ENCODE measurements at regions not wholly inside any gene's neighbourhood (a gene's known extent, or its start where the extent isn't known, plus 50 kb on each side); places are given as distances from the start of the nearest gene placed in this dataset.

DNA sequence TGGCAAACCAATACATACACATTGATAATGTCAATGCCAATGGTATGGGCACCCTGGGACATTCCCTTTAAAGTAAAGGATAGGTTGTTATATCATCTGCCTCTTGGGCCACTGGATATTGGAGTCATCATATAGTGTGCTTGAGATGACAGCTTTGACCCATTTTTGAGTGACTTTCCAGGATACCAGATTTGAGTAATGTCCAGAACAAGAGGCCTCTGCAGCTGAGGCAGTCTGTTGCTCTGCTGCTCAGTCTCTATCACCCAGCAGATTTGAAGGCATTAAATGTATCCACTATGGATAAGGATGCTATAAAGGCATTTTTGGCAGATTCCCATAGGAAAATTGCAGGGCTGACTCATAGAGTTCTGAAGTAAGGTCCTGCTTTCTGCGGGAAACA is 525.6 kb upstream of the SEMA6A start:
- H3K9ac ChIP-seq (ENCODE audit: control insufficient read depth, extremely low read depth, insufficient read depth, low read length), result no peak overlapping the region
- H3K27me3 ChIP-seq (ENCODE audit: control insufficient read depth, extremely low read depth, insufficient read depth, low read length), result no peaks in the 10 kb centered on the region
- no peaks in the 10 kb centered on the region for H3K36me3 ChIP-seq (ENCODE audit: control insufficient read depth in 2 of 2, extremely low read depth in 1 of 2, insufficient read depth in 2 of 2, low read length in 2 of 2)
- no peaks in the 10 kb centered on the region for H3K79me2 ChIP-seq (ENCODE audit: control insufficient read depth, insufficient read depth, low read length)
- no peak overlapping the region for H3K4me3 ChIP-seq (ENCODE audit: control insufficient read depth in 2 of 3, extremely low read depth in 1 of 3, insufficient read depth in 2 of 3, low read depth in 1 of 3, low read length in 3 of 3)
- FAIRE-seq, result no peak
- no peak overlapping the region for H3K4me2 ChIP-seq (ENCODE audit: control insufficient read depth, extremely low read depth, insufficient read depth, low read depth, low read length)
- DNase-seq (ENCODE audit: low read depth, low spot score), result no peak
- no peaks in the 10 kb centered on the region for H3K9me1 ChIP-seq (ENCODE audit: control insufficient read depth, extremely low read depth, insufficient read depth, low read length)
- dilution Hi-C loops (cut with MboI; ENCODE audit: extremely low pct_ligation_motif_present, low sequenced_read_pairs), result no loop called here
- H3K9me3 ChIP-seq (ENCODE audit: control insufficient read depth, low read depth, low read length), result no peaks in the 10 kb centered on the region
- H2AFZ ChIP-seq (ENCODE audit: control insufficient read depth, low read length), result no peak overlapping the region
- no peaks in the 10 kb centered on the region for H3K4me1 ChIP-seq (ENCODE audit: control insufficient read depth, extremely low read depth, insufficient read depth, low read length)
- TF ChIP-seq, protein P1, sequence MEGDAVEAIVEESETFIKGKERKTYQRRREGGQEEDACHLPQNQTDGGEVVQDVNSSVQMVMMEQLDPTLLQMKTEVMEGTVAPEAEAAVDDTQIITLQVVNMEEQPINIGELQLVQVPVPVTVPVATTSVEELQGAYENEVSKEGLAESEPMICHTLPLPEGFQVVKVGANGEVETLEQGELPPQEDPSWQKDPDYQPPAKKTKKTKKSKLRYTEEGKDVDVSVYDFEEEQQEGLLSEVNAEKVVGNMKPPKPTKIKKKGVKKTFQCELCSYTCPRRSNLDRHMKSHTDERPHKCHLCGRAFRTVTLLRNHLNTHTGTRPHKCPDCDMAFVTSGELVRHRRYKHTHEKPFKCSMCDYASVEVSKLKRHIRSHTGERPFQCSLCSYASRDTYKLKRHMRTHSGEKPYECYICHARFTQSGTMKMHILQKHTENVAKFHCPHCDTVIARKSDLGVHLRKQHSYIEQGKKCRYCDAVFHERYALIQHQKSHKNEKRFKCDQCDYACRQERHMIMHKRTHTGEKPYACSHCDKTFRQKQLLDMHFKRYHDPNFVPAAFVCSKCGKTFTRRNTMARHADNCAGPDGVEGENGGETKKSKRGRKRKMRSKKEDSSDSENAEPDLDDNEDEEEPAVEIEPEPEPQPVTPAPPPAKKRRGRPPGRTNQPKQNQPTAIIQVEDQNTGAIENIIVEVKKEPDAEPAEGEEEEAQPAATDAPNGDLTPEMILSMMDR (optimal IDR thresholded peaks at IDR 0.05 in 1 of 3, IDR thresholded peaks at IDR 0.05 in 1 of 3, conservative IDR thresholded peaks at IDR 0.05 in 1 of 3; ENCODE audit: extremely low read depth in 1 of 3, insufficient read depth in 2 of 3, low read length in 3 of 3), result no peak
- no peak for TF ChIP-seq EZH2 (IDR thresholded peaks at IDR 0.05; ENCODE audit: low read length)
- H3K27ac ChIP-seq (ENCODE audit: control insufficient read depth, insufficient read depth, low read length), result no peak overlapping the region
- no peaks in the 10 kb centered on the region for H4K20me1 ChIP-seq (ENCODE audit: control insufficient read depth, extremely low read depth, insufficient read depth, low read length)

DNA sequence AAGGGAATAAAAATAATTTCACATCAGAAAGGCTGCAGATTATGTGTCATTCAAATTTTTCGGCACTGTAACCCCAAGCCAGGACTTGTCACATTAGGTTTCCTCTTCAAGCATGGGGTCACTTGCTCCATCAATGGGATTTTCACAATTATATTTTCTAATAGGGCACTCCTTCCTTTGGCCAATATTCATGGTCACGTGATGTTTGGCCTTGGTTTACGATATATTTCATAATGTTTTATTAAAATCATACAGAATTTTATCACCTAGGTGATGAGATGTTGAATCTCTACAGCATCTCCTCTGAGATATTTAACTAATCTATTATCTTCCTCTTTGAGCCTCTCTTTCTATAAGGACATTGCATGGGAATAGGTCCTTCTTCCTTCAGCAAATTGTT is 523.5 kb upstream of the SEMA6A start:
- Histone ChIP-seq H3K4me1 (ENCODE audit: control insufficient read depth, extremely low read depth, insufficient read depth, low read length) (no peaks in the 10 kb centered on the region), H2AFZ (ENCODE audit: control insufficient read depth, low read length) (no peak overlapping the region), H4K20me1 (ENCODE audit: control insufficient read depth, extremely low read depth, insufficient read depth, low read length) (no peaks in the 10 kb centered on the region), H3K9me3 (ENCODE audit: control insufficient read depth, low read depth, low read length) (no peaks in the 10 kb centered on the region), H3K27ac (ENCODE audit: control insufficient read depth, insufficient read depth, low read length) (no peak overlapping the region), H3K79me2 (ENCODE audit: control insufficient read depth, insufficient read depth, low read length) (no peaks in the 10 kb centered on the region), H3K27me3 (ENCODE audit: control insufficient read depth, extremely low read depth, insufficient read depth, low read length) (no peaks in the 10 kb centered on the region), H3K9ac (ENCODE audit: control insufficient read depth, extremely low read depth, insufficient read depth, low read length) (no peak overlapping the region), H3K4me3 (ENCODE audit: control insufficient read depth in 2 of 3, extremely low read depth in 1 of 3, insufficient read depth in 2 of 3, low read depth in 1 of 3, low read length in 3 of 3) (no peak overlapping the region), H3K9me1 (ENCODE audit: control insufficient read depth, extremely low read depth, insufficient read depth, low read length) (no peaks in the 10 kb centered on the region), H3K36me3 (ENCODE audit: control insufficient read depth in 2 of 2, extremely low read depth in 1 of 2, insufficient read depth in 2 of 2, low read length in 2 of 2) (no peaks in the 10 kb centered on the region), H3K4me2 (ENCODE audit: control insufficient read depth, extremely low read depth, insufficient read depth, low read depth, low read length) (no peak overlapping the region)
- no peak for TF ChIP-seq EZH2 (IDR thresholded peaks at IDR 0.05; ENCODE audit: low read length)
- TF ChIP-seq, protein P1 (optimal IDR thresholded peaks at IDR 0.05 in 1 of 3, IDR thresholded peaks at IDR 0.05 in 1 of 3, conservative IDR thresholded peaks at IDR 0.05 in 1 of 3; ENCODE audit: extremely low read depth in 1 of 3, insufficient read depth in 2 of 3, low read length in 3 of 3), result no peak
- DNase-seq (ENCODE audit: low read depth, low spot score) (no peak), FAIRE-seq (no peak)
- dilution Hi-C loops (cut with MboI; ENCODE audit: extremely low pct_ligation_motif_present, low sequenced_read_pairs), result no loop called here

Data from keratinocyte (primary cell).